CD4-positive, alpha-beta T cell treated with Interleukin-4 for 4 hours (primary cell): ENCODE measurements at regions not wholly inside any gene's neighbourhood (a gene's known extent, or its start where the extent isn't known, plus 50 kb on each side); places are given as distances from the start of the nearest gene placed in this dataset.

ENCODE experiments used
- DNase-seq: peaks from one replicate; pipeline ENCODE4 v3.0.0-alpha.2; 2020

DNA sequence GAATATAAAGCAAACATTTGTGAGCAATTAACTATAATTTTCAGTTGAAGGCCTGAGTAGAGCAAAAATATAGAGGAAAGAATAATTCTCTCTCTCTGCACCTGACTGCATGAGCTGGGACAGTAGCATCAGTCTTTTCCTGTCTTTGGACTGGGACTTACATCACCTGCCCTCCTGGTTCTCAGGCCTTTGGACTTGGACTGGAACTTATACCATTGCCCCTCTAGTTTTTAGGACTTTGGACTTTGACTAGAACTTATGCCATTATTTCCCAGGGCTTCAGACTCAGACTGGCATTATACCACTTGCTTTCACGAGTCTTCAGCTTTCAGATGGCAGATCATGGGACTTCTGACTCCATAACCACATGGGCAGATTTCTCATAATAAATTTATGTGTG, 81.0 kb upstream of the SLC25A13 start:
- DNase-seq, result no peak

- no peak for DNase-seq
Measured at GRCh38 chr7:96401200-96401599, 79.3 kb upstream of the SLC25A13 start.

GRCh38 chr7:96400518-96400917, 78.6 kb upstream of the SLC25A13 start:
- no peak for DNase-seq

GRCh38 chr7:96400001-96400400, 78.1 kb upstream of the SLC25A13 start:
- no peak for DNase-seq

- no peak for DNase-seq
Measured at GRCh38 chr7:96397936-96398598, 76.2 kb upstream of the SLC25A13 start.

DNA sequence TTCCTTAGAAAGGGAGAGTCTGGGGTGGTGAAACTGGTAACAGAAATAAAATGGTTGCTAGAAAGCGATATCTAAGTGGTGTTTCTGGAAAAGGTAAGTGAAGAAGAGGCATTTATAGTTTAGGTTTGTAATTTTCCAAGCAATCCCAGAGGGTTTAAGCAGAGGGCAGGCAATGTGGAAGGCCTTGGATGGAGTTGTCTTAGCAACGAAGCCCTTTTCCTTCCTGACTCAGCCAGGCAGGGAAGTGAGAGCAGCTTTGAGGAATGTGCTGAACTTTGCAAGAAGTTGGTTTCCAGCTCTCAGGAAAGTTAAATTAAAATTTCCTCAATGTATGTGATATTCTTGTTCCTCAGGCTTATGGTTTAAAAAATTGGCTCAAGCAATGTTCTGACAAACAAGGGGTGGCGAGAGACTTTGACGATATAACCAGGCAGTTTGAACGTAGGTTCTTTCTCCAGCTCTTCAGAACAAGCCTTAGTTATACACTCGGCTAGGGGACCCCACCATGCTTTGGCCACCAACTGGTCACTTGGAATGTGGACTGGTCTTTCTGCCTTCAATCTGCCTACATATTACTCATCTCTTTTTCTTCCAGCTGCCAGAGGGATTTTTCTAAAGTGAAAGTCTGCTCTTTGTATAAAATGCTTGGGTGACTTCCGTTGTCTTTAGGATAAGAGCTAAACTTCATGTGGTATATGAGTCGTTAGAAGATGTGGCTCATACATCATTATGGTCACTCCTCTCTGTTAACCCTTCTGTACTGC, 66.9 kb upstream of the SLC25A13 start:
- DNase-seq, result no peak

DNA sequence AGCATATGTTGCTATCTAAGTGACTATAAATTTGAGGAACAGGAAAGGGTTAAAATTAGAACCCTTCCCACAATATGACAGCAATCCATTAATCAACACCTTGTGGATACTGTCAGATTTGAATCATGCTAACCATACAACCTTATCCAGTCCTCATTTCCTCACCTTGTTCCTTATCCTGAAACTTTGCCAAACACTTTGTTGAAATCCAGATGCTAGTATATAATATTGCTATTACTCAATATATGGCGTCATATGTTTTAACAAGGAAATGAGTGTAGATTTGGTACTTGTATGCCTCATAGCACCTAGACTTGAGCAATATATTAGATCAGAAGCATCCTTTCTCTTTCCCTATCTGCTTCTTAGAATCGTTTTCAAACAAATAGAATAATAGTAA, 66.3 kb upstream of the SLC25A13 start:
- no peak for DNase-seq

DNA sequence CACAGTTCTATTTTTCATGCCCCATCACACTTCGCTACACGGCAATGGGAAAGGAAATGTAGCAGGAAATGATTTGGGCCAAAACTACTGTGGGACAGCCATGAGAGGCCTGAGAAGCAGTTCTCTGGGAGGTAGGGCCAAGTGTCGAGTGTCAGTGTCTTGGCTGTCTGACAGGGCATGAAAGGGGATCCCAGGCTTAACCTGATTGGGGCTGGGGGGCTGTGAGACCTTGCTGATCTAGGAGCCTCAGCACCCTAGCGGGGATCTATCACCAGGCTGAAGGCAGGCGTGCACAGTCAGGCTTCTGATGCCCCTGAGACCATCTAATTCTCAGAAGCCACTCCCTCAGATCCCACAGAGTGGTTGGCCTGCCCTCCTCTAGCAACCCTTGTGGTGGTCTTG, 58.2 kb upstream of the SLC25A13 start:
- no peak for DNase-seq

- no peak for DNase-seq
Measured at GRCh38 chr7:96377399-96377798, 55.5 kb upstream of the SLC25A13 start.
